HG03064 (cell line): ENCODE measurements at regions not wholly inside any gene's neighbourhood (a gene's known extent, or its start where the extent isn't known, plus 50 kb on each side); places are given as distances from the start of the nearest gene placed in this dataset.
"Not testable (repeated sequence)": the region's sequence is repeated elsewhere in the genome, so short reads cannot be mapped to it uniquely, and the experiment has no call there.

Experiments
- ATAC-seq: cut with Tn5 transposase; IDR thresholded peaks from one replicate; pipeline ENCODE4 v1.9.1; 2021; ENCODE audit warnings: low read depth; ENCODE audit not compliant: unreplicated experiment

DNA sequence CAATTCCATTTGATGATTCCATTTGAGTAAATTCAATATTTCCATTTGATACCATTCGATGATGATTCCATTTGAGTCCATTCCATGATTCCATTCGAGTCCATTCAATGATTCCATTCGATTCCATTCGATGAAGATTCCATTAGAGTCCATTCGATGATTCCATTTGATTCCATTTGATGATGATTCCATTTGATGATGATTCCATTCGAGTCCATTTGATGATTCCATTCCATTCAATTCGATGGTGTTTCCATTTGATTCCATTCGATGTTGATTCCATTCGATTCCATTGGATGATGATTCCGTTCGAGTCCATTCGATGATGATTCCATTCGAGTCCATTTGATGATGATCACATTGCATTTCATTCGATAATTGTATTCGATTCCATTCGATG, 1095.2 kb downstream of the RPIA start:
- not testable (repeated sequence) for ATAC-seq

DNA sequence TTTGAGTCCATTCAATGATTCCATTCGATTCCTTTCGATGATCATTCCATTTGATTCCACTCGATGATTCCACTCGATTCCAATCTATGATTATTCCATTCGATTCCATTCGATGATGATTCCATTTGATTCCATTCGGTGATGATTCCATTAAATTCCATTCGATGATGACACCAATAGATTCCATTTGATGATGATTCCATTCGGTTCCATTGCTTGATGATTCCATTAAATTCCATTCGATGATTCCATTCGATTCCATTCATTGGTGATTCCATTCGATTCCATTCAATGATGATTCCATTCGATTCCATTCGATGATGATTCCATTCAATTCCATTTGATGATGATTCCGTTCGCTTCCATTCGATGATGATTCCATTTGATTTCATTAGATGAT, 1104.1 kb downstream of the RPIA start:
- not testable (repeated sequence) for ATAC-seq

DNA sequence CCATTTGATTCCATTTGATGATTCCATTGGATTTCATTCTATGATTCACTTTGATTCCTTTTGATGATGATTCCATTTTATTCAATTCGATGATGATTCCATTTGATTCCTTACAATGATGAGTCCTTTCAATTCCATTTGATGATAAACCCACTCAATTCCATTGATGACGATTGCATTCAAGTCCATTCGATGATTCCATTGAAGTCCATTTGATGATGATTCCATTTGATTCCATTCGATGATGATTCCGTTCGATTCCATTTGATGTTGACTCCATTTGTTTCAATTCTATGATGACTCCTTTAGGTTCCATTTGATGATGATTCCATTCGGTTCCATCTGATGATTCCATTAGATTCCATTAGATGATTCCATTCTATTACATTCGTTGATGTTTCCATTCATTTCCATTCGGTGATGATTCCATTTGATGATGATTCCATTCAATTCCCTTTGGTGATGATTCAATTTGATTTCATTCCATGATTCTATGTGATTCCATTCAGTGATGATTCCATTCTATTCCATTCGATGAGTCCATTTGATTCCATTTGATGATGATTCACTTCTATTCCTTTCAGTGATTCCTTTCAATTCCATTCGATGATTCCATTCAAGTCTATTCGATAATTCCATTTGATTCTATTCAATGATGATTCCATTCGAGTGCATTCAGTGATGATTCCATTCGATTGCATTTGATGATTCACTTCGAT, 1106.0 kb downstream of the RPIA start:
- ATAC-seq = no peak

DNA sequence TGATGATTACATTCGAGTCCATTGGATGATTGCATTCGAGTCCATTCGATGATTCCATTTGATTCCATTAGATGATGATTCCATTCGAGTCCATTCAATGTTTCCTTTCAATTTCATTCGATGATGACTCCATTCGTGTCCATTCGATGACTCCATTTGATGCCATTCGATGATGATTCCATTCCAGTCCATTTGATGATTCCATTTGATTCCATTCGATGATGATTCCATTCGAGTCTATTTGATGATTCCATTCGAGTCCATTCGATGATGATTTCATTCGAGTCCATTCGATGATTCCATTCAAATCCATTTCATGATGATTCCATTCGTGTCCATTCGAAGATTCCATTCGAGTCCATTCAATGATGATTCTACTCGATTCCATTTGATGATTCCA, 1109.7 kb downstream of the RPIA start:
- not testable (repeated sequence) for ATAC-seq

DNA sequence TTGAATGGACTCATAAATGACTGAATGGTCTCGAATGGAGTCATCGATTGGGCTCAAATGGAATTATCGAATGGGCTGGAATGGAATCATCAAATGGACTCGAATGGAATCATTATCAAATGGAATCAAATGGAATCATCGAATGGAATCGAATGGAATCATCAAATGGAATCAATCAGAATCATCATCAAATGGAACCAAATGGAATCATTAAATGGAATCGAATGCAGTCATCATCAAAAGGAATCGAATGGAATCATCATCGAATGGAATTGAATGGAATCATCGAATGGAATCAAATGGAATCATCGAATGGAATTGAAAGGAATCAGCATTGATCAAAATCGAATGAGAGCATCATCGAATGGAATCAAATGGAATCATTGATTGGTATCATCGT, 1114.9 kb downstream of the RPIA start:
- ATAC-seq = not testable (repeated sequence)

DNA sequence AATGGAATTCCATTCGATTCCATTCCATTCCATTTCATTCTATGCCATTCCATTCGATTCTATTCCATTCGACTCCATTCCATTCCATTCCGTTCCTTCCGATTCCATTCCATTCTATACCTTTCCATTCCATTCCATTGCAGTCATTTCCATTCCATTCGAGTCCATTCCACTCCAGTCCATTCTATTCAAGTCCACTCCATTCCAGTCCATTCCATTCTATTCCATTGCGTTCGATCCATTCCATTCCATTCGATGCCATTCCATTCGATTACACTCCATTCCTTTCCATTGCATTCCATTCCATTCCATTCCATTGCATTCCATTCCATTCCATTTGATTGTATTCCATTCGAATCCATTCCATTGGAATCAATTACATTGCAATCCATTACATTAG, 1119.8 kb downstream of the RPIA start:
- no peak for ATAC-seq

DNA sequence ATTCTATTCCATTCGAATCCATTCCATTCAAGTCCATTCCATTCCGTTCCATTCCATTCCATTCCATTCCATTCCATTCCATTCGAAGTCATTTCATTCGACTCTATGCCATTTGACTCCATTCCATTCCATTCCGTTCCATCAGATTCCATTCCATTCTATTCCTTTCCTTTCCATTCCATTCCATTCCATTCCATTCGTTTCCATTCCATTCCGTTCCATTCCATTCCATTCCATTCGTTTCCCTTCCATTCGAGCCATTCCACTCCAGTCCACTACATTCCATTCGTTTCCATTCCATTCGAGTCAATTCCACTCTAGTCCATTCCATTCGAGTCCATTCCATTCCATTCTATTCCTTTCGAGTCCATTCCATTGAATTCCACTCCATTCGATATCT, 1120.4 kb downstream of the RPIA start:
- not testable (repeated sequence) for ATAC-seq

DNA sequence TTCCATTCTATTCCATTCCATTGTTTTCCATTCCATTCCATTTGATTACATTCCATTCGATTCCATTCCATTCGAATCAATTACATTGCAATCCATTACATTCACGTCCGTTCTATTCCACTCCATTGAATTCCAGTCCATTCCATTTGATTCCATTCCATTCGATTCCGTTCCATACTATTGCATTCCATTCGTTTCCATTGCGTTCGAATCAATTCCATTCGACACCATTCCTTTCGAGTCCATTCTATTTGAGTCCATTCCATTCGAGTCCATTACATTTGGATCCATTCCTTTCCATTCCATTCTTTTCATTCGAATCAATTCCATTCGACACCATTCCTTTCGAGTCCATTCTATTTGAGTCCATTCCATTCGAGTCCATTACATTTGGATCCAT, 1122.9 kb downstream of the RPIA start:
- ATAC-seq = not testable (repeated sequence)

DNA sequence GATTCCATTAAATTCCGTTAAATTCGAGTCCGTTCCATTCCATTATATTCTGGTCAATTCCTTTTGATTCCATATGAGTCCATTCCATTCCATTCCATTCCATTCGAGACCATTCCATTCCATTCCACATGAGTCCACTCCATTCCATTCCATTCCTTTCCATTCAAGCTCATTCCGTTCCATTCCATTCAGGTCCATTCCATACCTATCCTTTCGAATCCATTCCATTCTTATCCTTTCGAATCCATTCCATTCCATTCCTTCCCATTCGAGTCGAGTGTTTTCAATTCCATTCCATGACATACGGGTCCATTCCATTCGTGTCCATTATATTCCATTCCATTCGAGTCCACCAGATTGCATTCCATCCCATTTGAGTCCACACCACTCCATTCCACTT, 1127.4 kb downstream of the RPIA start:
- ATAC-seq = no peak

DNA sequence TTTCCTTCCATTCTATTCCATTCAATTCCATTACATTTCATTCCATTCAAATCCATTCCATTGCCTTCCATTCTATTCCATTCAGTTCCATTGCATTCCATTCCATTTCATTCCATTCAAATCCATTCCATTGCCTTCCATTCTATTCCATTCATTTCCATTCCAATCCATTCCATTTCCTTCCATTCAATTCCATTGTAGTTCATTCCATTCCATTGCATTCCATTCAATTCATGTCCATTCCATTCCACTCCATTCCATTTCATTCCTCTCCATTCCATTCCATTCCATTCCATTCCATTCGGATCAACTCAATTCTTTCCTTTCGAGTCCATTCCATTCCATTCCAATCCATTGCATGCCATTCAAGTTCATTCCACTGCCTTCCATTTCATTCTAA, 1128.3 kb downstream of the RPIA start:
- ATAC-seq = no peak

DNA sequence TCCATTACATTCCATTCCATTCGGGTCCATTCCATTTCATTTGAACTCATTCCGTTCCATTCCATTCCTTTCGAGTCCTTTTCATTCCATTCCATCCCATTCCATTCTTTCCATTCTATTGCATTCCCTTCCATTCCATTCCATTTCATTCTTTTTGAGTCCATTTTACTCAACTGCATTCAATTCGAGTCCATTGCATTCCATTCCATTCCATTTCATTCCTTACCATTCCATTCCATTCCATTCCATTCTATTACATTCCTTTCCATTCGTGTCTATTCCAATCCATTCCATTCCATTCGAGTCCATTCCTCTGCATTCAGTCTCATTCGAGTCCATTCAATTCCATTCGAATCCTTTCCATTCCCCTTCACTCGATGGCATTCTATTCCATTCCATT, 1128.8 kb downstream of the RPIA start:
- no peak for ATAC-seq

DNA sequence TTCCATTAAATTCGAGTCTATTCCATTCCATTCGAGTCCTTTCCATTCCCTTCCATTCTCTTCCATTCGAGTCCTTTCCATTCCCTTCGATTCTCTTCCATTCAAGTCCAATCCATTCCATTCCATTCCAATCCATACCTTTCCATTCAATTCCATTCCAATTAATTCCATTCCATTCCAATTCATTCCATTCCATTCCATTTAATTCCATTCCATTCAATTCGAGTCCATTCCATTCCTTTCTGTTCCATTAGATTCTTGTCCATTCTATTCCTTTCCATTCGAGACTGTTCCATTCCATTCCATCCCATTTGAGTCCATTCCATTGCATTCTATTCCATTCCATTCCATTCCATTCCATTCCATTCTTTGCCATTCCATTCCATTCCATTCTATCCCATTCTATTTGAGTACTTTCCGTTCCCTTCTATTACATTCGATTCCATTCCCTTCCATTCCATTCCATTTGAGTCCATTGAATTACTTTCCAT, 1130.0 kb downstream of the RPIA start:
- ATAC-seq = no peak

DNA sequence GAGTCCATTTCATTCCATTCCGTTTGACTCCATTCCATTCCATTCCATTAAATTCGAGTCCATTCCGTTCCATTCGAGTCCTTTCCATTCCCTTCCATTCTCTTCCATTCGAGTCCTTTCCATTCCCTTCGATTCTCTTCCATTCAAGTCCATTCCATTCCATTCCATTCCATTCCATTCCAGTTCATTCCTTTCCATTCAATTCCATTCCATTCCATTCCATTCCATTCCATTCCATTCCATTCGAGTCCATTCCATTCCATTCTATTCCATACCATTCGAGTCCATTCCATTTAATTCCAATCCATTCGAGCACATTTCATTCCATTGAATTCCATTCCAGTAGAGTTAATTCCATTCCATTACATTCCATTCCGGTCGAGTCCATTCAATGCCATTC, 1130.9 kb downstream of the RPIA start:
- not testable (repeated sequence) for ATAC-seq

DNA sequence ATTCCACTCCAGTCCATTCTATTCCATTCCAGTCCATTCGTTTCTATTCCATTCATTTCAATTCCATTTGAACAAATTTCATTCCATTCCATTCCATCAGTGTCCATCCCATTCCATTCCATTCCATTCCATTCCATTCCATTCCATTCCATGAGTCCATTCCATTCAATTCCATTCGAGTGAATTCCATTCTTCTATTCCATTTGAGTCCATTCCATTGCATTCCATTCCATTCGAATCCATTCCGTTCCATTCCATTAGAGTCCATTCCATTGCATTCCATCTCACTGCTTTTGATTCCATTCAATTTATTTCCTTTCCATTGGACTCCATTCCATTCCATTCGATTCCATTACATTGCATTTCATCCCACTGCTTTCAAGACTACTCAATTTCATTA, 1132.1 kb downstream of the RPIA start:
- ATAC-seq = no peak

DNA sequence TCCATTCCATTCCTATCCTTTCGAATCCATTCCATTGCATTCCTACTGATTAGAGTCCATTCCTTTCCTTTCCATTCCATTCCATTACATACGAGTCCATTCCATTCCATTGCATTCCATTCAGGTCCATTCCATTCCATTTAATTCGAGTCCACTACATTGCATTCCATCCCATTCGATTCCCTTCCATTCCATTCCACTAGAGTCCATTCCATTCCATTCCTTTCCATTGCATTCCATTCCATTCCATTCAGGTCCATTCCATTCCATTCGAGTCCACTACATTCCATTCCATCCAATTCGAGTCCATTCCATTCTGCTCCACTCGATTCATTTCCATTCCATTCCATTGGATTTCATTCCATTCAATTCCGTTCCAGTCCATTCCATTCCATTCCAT, 1133.6 kb downstream of the RPIA start:
- ATAC-seq = no peak

DNA sequence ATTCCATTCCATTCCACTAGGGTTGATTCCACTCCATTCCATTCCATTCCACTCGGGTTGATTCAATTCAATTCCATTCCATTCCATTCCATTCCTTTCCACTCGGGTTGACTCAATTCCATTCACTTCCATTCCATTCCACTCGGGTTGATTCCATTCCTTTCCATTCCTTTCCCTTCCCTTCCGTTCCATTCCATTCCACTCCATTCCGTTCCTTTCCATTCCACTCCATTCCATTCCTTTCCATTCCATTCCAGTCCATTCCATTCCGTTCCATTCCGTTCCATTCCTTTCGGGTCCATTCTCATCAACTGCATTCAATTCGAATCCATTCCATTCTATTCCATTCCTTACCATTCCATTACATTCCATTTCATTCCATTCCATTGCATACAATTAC, 1135.3 kb downstream of the RPIA start:
- not testable (repeated sequence) for ATAC-seq

DNA sequence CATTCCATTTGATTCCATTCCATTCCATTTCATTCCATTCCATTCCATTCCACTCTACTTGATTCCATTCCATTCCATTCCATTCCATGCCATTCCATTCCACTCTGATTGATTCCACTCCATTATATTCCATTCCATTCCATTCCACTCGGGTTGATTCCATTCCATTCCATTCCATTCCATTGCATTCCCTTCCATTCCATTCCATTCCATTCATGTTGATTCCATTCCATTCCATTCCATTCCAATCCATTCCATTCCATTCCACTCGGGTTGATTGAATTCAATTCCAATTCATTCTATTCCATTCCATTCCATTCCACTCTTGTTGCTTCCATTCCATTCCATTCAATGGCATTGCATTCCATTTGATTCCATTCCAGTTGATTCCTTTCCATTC, 1136.4 kb downstream of the RPIA start:
- not testable (repeated sequence) for ATAC-seq

DNA sequence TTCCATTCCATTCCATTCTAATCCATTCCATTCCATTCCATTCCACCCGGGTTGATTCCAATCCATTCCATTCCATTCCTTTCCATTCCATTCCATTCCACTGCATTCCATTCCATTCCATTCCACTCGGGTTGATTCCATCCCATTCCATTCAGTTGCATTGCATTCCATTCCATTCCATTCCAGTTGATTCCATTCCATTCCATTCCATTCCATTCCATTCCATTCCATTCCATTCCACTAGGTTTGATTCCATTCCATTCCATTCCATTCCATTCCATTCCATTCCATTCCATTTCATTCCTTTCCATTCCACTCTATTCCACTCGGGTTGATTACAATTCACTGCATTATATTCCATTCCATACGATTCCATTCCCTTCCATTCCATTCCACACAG, 1136.9 kb downstream of the RPIA start:
- not testable (repeated sequence) for ATAC-seq

DNA sequence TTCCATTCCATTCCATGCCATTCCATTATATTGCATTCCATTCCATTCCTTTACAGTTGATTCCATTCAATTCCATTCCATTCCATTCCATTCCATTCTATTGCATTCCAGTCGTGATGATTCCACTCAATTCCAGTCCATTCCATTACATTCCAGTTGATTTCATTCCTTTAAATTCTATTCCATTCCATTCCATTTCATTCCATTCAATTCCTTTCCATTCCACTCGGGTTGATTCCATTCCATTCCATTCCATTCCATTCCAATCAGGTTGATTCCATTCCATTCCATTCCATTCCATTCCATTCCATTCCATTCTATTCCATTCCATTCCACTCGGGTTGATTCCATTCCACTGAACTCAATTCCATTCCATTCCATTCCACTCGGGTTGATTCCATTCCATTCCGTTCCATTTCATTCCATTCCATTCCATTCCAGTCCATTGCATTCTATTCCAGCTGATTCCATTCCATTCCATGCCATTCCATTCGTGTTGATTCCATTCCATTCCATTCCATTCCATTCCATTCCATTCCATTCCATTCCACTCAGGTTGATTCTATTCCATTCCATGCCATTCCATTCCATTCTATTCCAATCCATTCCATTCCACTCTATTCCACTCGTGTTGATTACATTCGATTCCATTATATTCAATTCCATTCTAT, 1137.6 kb downstream of the RPIA start:
- not testable (repeated sequence) for ATAC-seq

DNA sequence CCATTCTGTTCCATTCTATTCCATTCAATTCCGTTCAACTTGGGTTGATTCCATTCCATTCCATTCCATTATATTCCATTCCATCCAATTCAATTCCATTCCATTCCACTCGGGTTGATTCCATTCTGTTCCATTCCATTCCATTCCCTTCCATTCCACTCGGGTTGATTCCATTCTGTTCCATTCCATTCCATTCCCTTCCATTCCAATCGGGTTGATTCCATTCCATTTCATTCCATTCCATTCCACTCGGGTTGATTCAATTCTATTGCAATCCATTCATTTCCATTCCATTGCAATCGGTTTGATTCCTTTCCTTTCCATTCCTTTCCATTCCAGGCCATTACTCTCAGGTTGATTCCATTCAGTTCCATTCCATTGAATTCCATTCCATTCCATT, 1138.4 kb downstream of the RPIA start:
- ATAC-seq = no peak

DNA sequence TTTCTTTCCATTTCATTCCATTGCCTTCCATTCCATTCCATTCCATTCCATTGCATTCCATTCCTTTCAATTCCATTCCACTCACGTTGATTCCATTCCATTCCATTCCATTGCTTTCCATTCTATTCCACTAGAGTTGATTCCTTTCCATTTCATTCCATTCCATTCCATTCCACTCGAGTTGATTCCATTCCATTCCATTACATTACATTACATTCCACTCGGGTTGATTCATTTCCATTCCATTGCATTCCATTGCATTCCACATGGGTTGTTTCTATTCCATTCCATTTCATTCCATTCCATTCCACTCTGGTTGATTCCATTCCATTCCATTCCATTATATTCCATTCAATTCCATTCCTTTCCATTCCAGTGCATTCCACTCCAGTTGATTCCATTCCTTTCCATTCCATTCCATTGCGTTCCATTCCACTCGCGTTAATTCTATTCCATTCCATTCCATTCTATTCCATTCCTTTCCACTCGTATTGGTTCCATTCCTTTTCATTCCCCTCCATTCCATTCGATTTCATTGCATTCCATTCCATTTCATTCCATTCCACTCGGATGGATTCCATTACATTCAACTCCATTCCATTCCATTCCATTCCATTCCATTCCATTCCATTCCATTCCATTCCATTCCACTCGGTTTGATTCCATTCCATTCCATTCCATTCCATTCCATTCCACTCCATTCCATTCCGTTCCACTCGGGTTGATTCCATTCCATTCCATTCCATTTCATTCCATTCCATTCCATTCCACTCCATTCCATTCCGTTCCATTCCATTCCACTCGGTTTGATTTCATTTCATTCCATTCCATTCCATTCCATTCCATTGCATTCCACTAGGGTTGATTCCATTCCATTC, 1139.1 kb downstream of the RPIA start:
- ATAC-seq = peak; percentile 44
